ENCODE measurements at regions not wholly inside any gene's neighbourhood (a gene's known extent, or its start where the extent isn't known, plus 50 kb on each side); places are given as distances from the start of the nearest gene placed in this dataset.

GRCh38 chr18:79626905-79627749 lies 52.5 kb upstream of the CTDP1 start:
- DNase-seq: no peak

GRCh38 chr18:79627750-79628294 lies 51.8 kb upstream of the CTDP1 start:
- no peak for DNase-seq

GRCh38 chr18:79628416-79629248 lies 51.0 kb upstream of the CTDP1 start:
- no peak for DNase-seq

- no peak for DNase-seq
These were observed 50.4 kb upstream of the CTDP1 start for GRCh38 chr18:79629249-79629558.

GRCh38 chr18:79629606-79630005 lies 50.0 kb upstream of the CTDP1 start:
- no peak for DNase-seq

All from muscle of back (tissue), 3 donors.